Testis (tissue), 2 donors: ENCODE measurements at regions not wholly inside any gene's neighbourhood (a gene's known extent, or its start where the extent isn't known, plus 50 kb on each side); places are given as distances from the start of the nearest gene placed in this dataset.

ENCODE experiments used
- DNase-seq: peaks from one replicate; pipeline ENCODE4 v3.0.0-alpha.2; 2019
- H3K27ac ChIP-seq, 2 donors: fragments of 200-600 bp; sonication (generic); one replicate each; pipeline ENCODE4 v1.5.1; 2019
- H3K27me3 ChIP-seq: fragments of 200-600 bp; sonication (generic); one replicate; pipeline ENCODE4 v1.5.1; 2019
- H3K36me3 ChIP-seq: fragments of 200-600 bp; sonication (generic); one replicate; pipeline ENCODE4 v1.5.1; 2017; ENCODE audit warnings: low read depth; ENCODE audit errors: missing control alignments
- H3K4me1 ChIP-seq: fragments of 200-600 bp; sonication (generic); one replicate; pipeline ENCODE4 v1.5.1; 2019
- H3K4me3 ChIP-seq, 2 donors: fragments of 200-600 bp; sonication (generic); one replicate each; pipeline ENCODE4 v1.5.1; 2017 to 2019
- H3K9me3 ChIP-seq: fragments of 200-600 bp; sonication (generic); one replicate; pipeline ENCODE4 v1.5.1; 2017
- CTCF ChIP-seq, 3 experiments: fragments of 450-650 bp in 2 of 3; fragments of 200-600 bp in 1 of 3; sonication (generic) in 1 of 3; IDR thresholded peaks; one replicate each; pipeline ENCODE4 v1.5.1; 2016 to 2019; ENCODE audit warnings: antibody characterized with exemption in 3 of 3, mild to moderate bottlenecking in 2 of 3, moderate library complexity in 1 of 3
- POLR2A ChIP-seq: fragments of 450-650 bp; IDR thresholded peaks from one replicate; pipeline ENCODE4 v1.6.1; 2017; ENCODE audit warnings: antibody characterized with exemption, mild to moderate bottlenecking, moderate library complexity
- WGBS, 2 donors: methylation state at CpG; one replicate each; pipeline ENCODE4 v1.1.5; 2018; 5-methylcytosine and 5-hydroxymethylcytosine counted together
- intact Hi-C: fragments of 100-400 bp; cut with DNase I; formaldehyde crosslinking; loops from one replicate; pipeline ENCODE4 v1.15.1; 2023; ENCODE audit warnings: low total_unique reads

- H3K4me1 ChIP-seq: no peaks in the 10 kb centered on the region
- H3K27ac ChIP-seq: no peak overlapping the region
- intact Hi-C loops: no loop called here
- TF ChIP-seq POLR2A (no peak), CTCF (IDR thresholded peaks at IDR 0.05) (no peak)
- H3K4me3 ChIP-seq: no peak overlapping the region
- DNase-seq: no peak
- WGBS, 2 donors: 81 to 88% methylated on average over 4 of the region's 4 CpGs
- no peaks in the 10 kb centered on the region for H3K9me3 ChIP-seq
- H3K27me3 ChIP-seq: no peaks in the 10 kb centered on the region
- no peaks in the 10 kb centered on the region for H3K36me3 ChIP-seq
These were observed 99.1 kb upstream of the RAB3GAP2 start for GRCh38 chr1:220371324-220371723.

GRCh38 chr1:220370041-220370700, 97.9 kb upstream of the RAB3GAP2 start:
- no peaks in the 10 kb centered on the region for H3K27me3 ChIP-seq
- no peak overlapping the region for H3K27ac ChIP-seq
- intact Hi-C loops: no loop called here
- TF ChIP-seq POLR2A (no peak), CTCF (IDR thresholded peaks at IDR 0.05) (no peak)
- H3K36me3 ChIP-seq: no peaks in the 10 kb centered on the region
- H3K4me1 ChIP-seq: no peaks in the 10 kb centered on the region
- H3K9me3 ChIP-seq: no peaks in the 10 kb centered on the region
- DNase-seq: no peak
- no peak overlapping the region for H3K4me3 ChIP-seq
- 51 to 69% methylated on average over 4 to 5 of the region's 5 CpGs for WGBS, 2 donors

GRCh38 chr1:220369511-220369910, 97.3 kb upstream of the RAB3GAP2 start:
- no peak for DNase-seq
- TF ChIP-seq CTCF (IDR thresholded peaks at IDR 0.05) (no peak), POLR2A (no peak)
- H3K36me3 ChIP-seq: no peaks in the 10 kb centered on the region
- intact Hi-C loops: no loop called here
- no peaks in the 10 kb centered on the region for H3K4me1 ChIP-seq
- WGBS, 2 donors: 55 to 57% methylated on average over 3 of the region's 3 CpGs
- no peaks in the 10 kb centered on the region for H3K9me3 ChIP-seq
- H3K27me3 ChIP-seq: no peaks in the 10 kb centered on the region
- no peak overlapping the region for H3K4me3 ChIP-seq
- no peak overlapping the region for H3K27ac ChIP-seq

- H3K9me3 ChIP-seq: no peaks in the 10 kb centered on the region
- no peak overlapping the region for H3K27ac ChIP-seq
- 73 to 76% methylated on average over 7 of the region's 7 CpGs for whole genome bisulfite sequencing, 2 donors
- no peaks in the 10 kb centered on the region for H3K27me3 ChIP-seq
- no peaks in the 10 kb centered on the region for H3K4me1 ChIP-seq
- H3K36me3 ChIP-seq: no peaks in the 10 kb centered on the region
- DNase-seq: no peak
- TF ChIP-seq CTCF (IDR thresholded peaks at IDR 0.05) (no peak), POLR2A (no peak)
- intact Hi-C loops: no loop called here
- no peak overlapping the region for H3K4me3 ChIP-seq
These were observed 96.4 kb upstream of the RAB3GAP2 start for GRCh38 chr1:220368352-220369265.
